ENCODE measurements at regions not wholly inside any gene's neighbourhood (a gene's known extent, or its start where the extent isn't known, plus 50 kb on each side); places are given as distances from the start of the nearest gene placed in this dataset.

DNA sequence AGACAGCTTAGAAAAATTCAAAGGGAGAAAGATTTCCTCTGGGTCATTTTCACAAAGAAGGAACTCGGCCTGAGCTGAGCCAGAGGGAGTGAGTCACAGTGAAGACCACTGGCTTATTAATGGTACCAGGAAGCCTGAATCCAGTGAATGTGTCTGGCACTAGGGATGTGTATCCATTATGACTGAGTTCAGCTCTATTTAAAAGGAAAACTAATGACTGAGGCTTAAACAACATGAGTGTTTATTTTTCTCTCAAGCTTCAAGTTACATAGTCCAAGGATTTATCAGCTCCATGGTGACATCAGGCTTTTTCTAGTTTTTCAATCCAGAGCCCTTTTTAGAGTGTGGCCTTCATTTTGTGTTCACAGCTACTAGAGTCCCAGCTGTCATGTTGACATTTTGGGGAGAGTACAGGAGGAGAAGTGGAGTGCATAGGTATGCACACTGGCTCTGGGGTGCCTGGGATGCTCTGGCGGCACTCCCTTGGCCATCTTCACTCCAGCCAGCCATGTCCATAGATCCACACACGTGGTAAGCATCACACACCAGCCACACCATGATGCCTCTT is 159.5 kb upstream of the ERCC6L2 start:
- Histone ChIP-seq H3K27me3 (replicated peaks; ENCODE audit: insufficient read depth, low read depth, low read length, poor library complexity) (no peaks in the 10 kb centered on the region), H3K36me3 (ENCODE audit: insufficient read depth, low read length, poor library complexity, severe bottlenecking) (no peaks in the 10 kb centered on the region), H3K9me3 (ENCODE audit: low read depth, low read length, poor library complexity, severe bottlenecking) (no peaks in the 10 kb centered on the region), H3K4me3 (ENCODE audit: low read depth, low read length, poor library complexity, severe bottlenecking) (no peak overlapping the region), H3K4me1 (ENCODE audit: insufficient read depth, low read length, poor library complexity, severe bottlenecking) (no peaks in the 10 kb centered on the region), H3K27ac (ENCODE audit: low read depth, low read length, poor library complexity, severe bottlenecking) (no peak overlapping the region)
- BruUV-seq (replicated peaks), result no TSS peak
- ChIA-PET CTCF (no interaction called here), POLR2A (ENCODE audit: low non-redundant PET) (no interaction called here)
- TF ChIP-seq, protein P1, sequence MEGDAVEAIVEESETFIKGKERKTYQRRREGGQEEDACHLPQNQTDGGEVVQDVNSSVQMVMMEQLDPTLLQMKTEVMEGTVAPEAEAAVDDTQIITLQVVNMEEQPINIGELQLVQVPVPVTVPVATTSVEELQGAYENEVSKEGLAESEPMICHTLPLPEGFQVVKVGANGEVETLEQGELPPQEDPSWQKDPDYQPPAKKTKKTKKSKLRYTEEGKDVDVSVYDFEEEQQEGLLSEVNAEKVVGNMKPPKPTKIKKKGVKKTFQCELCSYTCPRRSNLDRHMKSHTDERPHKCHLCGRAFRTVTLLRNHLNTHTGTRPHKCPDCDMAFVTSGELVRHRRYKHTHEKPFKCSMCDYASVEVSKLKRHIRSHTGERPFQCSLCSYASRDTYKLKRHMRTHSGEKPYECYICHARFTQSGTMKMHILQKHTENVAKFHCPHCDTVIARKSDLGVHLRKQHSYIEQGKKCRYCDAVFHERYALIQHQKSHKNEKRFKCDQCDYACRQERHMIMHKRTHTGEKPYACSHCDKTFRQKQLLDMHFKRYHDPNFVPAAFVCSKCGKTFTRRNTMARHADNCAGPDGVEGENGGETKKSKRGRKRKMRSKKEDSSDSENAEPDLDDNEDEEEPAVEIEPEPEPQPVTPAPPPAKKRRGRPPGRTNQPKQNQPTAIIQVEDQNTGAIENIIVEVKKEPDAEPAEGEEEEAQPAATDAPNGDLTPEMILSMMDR (conservative IDR thresholded peaks at IDR 0.05; ENCODE audit: low read depth, low read length), result no peak
- TF ChIP-seq EZH2 (IDR thresholded peaks at IDR 0.05; ENCODE audit: borderline replicate concordance, low read depth, low read length, poor library complexity, severe bottlenecking), result no peak
- no peak for DNase-seq (ENCODE audit: low spot score)
- intact Hi-C loops (cut with micrococcal nuclease; ENCODE audit: unreplicated experiment), result no loop called here

DNA sequence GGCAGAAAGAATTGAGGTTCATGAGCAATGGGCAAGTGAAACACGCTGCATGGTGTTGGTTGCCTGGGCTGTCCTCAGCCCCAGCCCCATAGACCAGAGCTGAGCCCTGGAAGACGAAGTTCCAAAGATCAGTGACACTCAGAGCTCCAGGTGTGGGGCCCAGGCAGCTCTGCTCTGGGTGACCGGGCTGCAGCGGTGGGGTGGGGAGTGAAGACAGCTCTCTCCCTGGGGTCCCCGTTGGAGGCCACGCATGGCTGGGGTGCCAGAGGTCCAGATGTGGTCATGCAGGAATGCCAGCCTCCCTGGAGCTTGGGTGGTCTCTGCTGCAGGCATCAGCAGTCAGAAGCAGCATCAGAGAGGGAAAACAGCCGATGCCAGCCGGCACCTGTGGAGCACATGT is 165.0 kb upstream of the ERCC6L2 start:
- CTCF ChIA-PET, result no interaction called here
- no TSS peak for BruUV-seq (replicated peaks)
- no peak for TF ChIP-seq EZH2 (IDR thresholded peaks at IDR 0.05; ENCODE audit: borderline replicate concordance, low read depth, low read length, poor library complexity, severe bottlenecking)
- TF ChIP-seq, protein P1 (conservative IDR thresholded peaks at IDR 0.05; ENCODE audit: low read depth, low read length), result no peak
- H3K27me3 ChIP-seq (replicated peaks; ENCODE audit: insufficient read depth, low read depth, low read length, poor library complexity), result no peaks in the 10 kb centered on the region
- POLR2A ChIA-PET (ENCODE audit: low non-redundant PET), result no interaction called here
- no peak overlapping the region for H3K27ac ChIP-seq (ENCODE audit: low read depth, low read length, poor library complexity, severe bottlenecking)
- no peaks in the 10 kb centered on the region for H3K36me3 ChIP-seq (ENCODE audit: insufficient read depth, low read length, poor library complexity, severe bottlenecking)
- H3K9me3 ChIP-seq (ENCODE audit: low read depth, low read length, poor library complexity, severe bottlenecking), result no peaks in the 10 kb centered on the region
- no peaks in the 10 kb centered on the region for H3K4me1 ChIP-seq (ENCODE audit: insufficient read depth, low read length, poor library complexity, severe bottlenecking)
- H3K4me3 ChIP-seq (ENCODE audit: low read depth, low read length, poor library complexity, severe bottlenecking), result no peak overlapping the region
- intact Hi-C loops (cut with micrococcal nuclease; ENCODE audit: unreplicated experiment), result no loop called here
- no peak for DNase-seq (ENCODE audit: low spot score)

DNA sequence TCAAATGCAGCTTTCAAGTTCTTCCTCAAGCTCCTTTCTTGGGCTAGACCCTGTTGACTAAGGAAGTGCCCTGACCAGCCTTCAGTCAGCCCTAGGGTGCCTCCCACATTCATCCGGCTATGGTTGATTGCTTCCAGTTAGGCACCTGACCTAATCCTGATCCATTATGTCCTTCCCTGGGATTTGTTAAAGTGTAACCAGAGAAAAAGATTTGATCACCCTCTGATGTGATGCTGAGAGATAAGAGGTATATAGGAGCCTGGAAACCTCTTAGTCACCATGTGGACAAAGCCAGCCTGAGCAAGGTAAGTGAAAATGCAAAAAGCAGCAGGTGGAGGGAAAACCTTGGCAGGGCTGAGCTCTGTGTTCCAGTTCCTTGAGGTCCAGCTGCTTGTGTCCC is 178.8 kb upstream of the ERCC6L2 start:
- POLR2A ChIA-PET (ENCODE audit: low non-redundant PET), result no interaction called here

More for the DNA sequence above, 178.8 kb upstream of the ERCC6L2 start:
- no peak overlapping the region for H3K4me3 ChIP-seq (ENCODE audit: low read depth, low read length, poor library complexity, severe bottlenecking)
- no peaks in the 10 kb centered on the region for H3K9me3 ChIP-seq (ENCODE audit: low read depth, low read length, poor library complexity, severe bottlenecking)
- no peak overlapping the region for H3K27ac ChIP-seq (ENCODE audit: low read depth, low read length, poor library complexity, severe bottlenecking)
- DNase-seq (ENCODE audit: low spot score), result no peak
- CTCF ChIA-PET, result no interaction called here
- intact Hi-C loops (cut with micrococcal nuclease; ENCODE audit: unreplicated experiment), result no loop called here
- no peaks in the 10 kb centered on the region for H3K36me3 ChIP-seq (ENCODE audit: insufficient read depth, low read length, poor library complexity, severe bottlenecking)
- BruUV-seq (replicated peaks), result no TSS peak
- H3K4me1 ChIP-seq (ENCODE audit: insufficient read depth, low read length, poor library complexity, severe bottlenecking), result no peaks in the 10 kb centered on the region
- H3K27me3 ChIP-seq (replicated peaks; ENCODE audit: insufficient read depth, low read depth, low read length, poor library complexity), result no peaks in the 10 kb centered on the region
- TF ChIP-seq, protein P1 (conservative IDR thresholded peaks at IDR 0.05; ENCODE audit: low read depth, low read length), result no peak
- TF ChIP-seq EZH2 (IDR thresholded peaks at IDR 0.05; ENCODE audit: borderline replicate concordance, low read depth, low read length, poor library complexity, severe bottlenecking), result no peak

Measured in A673 (cell line).